ENCODE measurements at regions not wholly inside any gene's neighbourhood (a gene's known extent, or its start where the extent isn't known, plus 50 kb on each side); places are given as distances from the start of the nearest gene placed in this dataset.

DNA sequence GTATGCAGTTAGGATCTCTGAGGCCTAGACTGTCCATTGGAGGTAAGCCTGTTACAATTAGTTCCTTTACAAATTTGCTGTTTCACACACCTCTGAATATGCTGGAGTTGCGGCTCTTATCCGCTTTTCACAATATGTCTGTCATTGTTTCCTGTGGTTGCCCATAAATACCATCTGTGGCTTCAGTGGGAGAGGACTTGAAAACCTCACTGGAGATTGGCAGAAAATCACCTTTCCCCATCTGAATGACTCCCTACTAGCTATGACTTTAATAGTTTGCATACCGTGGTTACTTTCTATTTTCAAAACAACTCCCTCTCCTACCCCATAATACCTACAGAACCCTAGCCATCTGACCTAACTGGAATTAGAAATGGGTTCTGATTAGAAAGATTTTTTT lies 454.3 kb downstream of the PCDH17 start:
- H3K18ac ChIP-seq (ENCODE audit: insufficient read length, low read depth, low read length): no peak overlapping the region
- H3K27ac ChIP-seq (ENCODE audit: insufficient read length, low read depth, low read length): no peak overlapping the region
- H3T11ph ChIP-seq (ENCODE audit: low read length): no peak overlapping the region
- H2BK20ac ChIP-seq (ENCODE audit: low read depth, low read length, poor library complexity, severe bottlenecking): no peak overlapping the region
- H4K8ac ChIP-seq (replicated peaks; ENCODE audit: insufficient read length, low read depth, low read length): no peak overlapping the region
- no peak overlapping the region for H2BK5ac ChIP-seq (ENCODE audit: insufficient read length, low read length)
- no peaks in the 10 kb centered on the region for H3K79me2 ChIP-seq (ENCODE audit: insufficient read depth, low read length)
- H3K56ac ChIP-seq (ENCODE audit: insufficient read length, low read depth, low read length): no peak overlapping the region
- no peak overlapping the region for H4K5ac ChIP-seq (ENCODE audit: insufficient read length, low read depth, low read length)
- no peaks in the 10 kb centered on the region for H3K27me3 Mint-ChIP-seq (ENCODE audit: low read depth)
- H2BK12ac ChIP-seq (ENCODE audit: insufficient read length, low read depth, low read length): no peak overlapping the region
- H3K4me1 Mint-ChIP-seq: peaks cover 11% of the 10 kb centered on the region in 2 experiments
- TF ChIP-seq, protein P1, sequence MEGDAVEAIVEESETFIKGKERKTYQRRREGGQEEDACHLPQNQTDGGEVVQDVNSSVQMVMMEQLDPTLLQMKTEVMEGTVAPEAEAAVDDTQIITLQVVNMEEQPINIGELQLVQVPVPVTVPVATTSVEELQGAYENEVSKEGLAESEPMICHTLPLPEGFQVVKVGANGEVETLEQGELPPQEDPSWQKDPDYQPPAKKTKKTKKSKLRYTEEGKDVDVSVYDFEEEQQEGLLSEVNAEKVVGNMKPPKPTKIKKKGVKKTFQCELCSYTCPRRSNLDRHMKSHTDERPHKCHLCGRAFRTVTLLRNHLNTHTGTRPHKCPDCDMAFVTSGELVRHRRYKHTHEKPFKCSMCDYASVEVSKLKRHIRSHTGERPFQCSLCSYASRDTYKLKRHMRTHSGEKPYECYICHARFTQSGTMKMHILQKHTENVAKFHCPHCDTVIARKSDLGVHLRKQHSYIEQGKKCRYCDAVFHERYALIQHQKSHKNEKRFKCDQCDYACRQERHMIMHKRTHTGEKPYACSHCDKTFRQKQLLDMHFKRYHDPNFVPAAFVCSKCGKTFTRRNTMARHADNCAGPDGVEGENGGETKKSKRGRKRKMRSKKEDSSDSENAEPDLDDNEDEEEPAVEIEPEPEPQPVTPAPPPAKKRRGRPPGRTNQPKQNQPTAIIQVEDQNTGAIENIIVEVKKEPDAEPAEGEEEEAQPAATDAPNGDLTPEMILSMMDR (conservative IDR thresholded peaks at IDR 0.05): no peak
- no peak overlapping the region for H2AFZ ChIP-seq (ENCODE audit: low read length)
- H3K36me3 Mint-ChIP-seq (ENCODE audit: insufficient read depth in 1 of 3, low read depth in 3 of 3): no peaks in the 10 kb centered on the region
- H3K27me3 ChIP-seq (ENCODE audit: insufficient read depth, low read length): no peaks in the 10 kb centered on the region
- no peaks in the 10 kb centered on the region for H4K20me1 ChIP-seq (ENCODE audit: control insufficient read depth, insufficient read depth, insufficient read length)
- WGBS (ENCODE audit: extremely low coverage, insufficient read length, low lambda C conversion rate): no CpG with 5 or more reads among the region's 3 CpGs
- no peaks in the 10 kb centered on the region for H3K23me2 ChIP-seq (ENCODE audit: insufficient read length, low read depth, low read length, poor library complexity, severe bottlenecking)
- H3K4ac ChIP-seq (ENCODE audit: low read depth, low read length): no peak overlapping the region
- no peaks in the 10 kb centered on the region for H3K79me1 ChIP-seq (ENCODE audit: insufficient read depth, low read depth, low read length, poor library complexity, severe bottlenecking)
- no peak overlapping the region for H2AK5ac ChIP-seq (ENCODE audit: insufficient read length, low read length)
- no peak overlapping the region for H2BK120ac ChIP-seq (ENCODE audit: low read depth, low read length, poor library complexity, severe bottlenecking)
- no peak overlapping the region for H3K4me3 Mint-ChIP-seq
- H4K91ac ChIP-seq (ENCODE audit: insufficient read length, low read depth, low read length): no peak overlapping the region
- no peak for DNase-seq
- no peaks in the 10 kb centered on the region for H3K9me3 Mint-ChIP-seq
- H3K4me1 ChIP-seq (ENCODE audit: insufficient read depth, low read length): no peaks in the 10 kb centered on the region; the same call in 1 of the 2 replicates
- no peak overlapping the region for H2BK15ac ChIP-seq (ENCODE audit: low read depth, low read length)
- H3K4me2 ChIP-seq (ENCODE audit: insufficient read depth, insufficient read length, low read length): no peak overlapping the region
- no peaks in the 10 kb centered on the region for H3K9me3 ChIP-seq (ENCODE audit: control insufficient read depth, low read depth, low read length)
- no peak overlapping the region for H3K14ac ChIP-seq (ENCODE audit: insufficient read depth, low read length)
- H3K27ac Mint-ChIP-seq: no peak overlapping the region
- H3K9ac ChIP-seq (ENCODE audit: extremely low read depth, insufficient read length, low read length): no peak overlapping the region
- no peak overlapping the region for H3K23ac ChIP-seq (ENCODE audit: insufficient read length, low read depth, low read length)
